Tibial artery (tissue), 4 donors: ENCODE measurements at regions not wholly inside any gene's neighbourhood (a gene's known extent, or its start where the extent isn't known, plus 50 kb on each side); places are given as distances from the start of the nearest gene placed in this dataset.

Experiments used
- DNase-seq, 2 donors: peaks; one replicate each; pipeline ENCODE4 v3.0.0-alpha.2; 2019
- H3K27ac ChIP-seq, 2 donors: fragments of 200-600 bp; sonication (generic) in 1 of 2; 1 replicate in 1 of 2; 2 replicates in 1 of 2; pipeline ENCODE4 v1.5.1; 2018 to 2019; ENCODE audit warnings: mild to moderate bottlenecking in 1 of 2
- H3K27me3 ChIP-seq, 2 donors: fragments of 200-600 bp; sonication (generic) in 1 of 2; one replicate each; pipeline versions ENCODE4 v1.5.1 to v1.6.0; 2016 to 2019
- H3K36me3 ChIP-seq, 3 donors: fragments of 200-600 bp; sonication (generic) in 2 of 3; one replicate each; pipeline ENCODE4 v1.5.1; 2016 to 2019; ENCODE audit warnings: mild to moderate bottlenecking in 2 of 3
- H3K4me1 ChIP-seq, 4 donors: fragments of 200-600 bp; sonication (generic) in 2 of 4; 1 replicate in 3 of 4; 2 replicates in 1 of 4; pipeline ENCODE4 v1.5.1; 2016 to 2019
- H3K4me3 ChIP-seq, 2 donors: fragments of 200-600 bp; sonication (generic) in 1 of 2; 1 replicate in 1 of 2; 2 replicates in 1 of 2; pipeline ENCODE4 v1.5.1; 2018 to 2019; ENCODE audit warnings: mild to moderate bottlenecking in 2 of 2
- H3K9me3 ChIP-seq, 3 donors: fragments of 200-600 bp; sonication (generic) in 1 of 3; one replicate each; pipeline ENCODE4 v1.5.1; 2016 to 2019
- intact Hi-C: fragments of 100-400 bp; cut with DNase I; formaldehyde crosslinking; loops from one replicate; pipeline ENCODE4 v1.15.0; 2023; ENCODE audit warnings: low total_unique reads
- TF ChIP-seq, protein P1 (sequence below), 2 experiments: fragments of 200-600 bp in 1 of 2; fragments of 450-650 bp in 1 of 2; IDR thresholded peaks; one replicate each; pipeline ENCODE4 v1.5.1; 2017 to 2019; ENCODE audit warnings: antibody characterized with exemption in 2 of 2, mild to moderate bottlenecking in 1 of 2, moderate library complexity in 1 of 2

DNA sequence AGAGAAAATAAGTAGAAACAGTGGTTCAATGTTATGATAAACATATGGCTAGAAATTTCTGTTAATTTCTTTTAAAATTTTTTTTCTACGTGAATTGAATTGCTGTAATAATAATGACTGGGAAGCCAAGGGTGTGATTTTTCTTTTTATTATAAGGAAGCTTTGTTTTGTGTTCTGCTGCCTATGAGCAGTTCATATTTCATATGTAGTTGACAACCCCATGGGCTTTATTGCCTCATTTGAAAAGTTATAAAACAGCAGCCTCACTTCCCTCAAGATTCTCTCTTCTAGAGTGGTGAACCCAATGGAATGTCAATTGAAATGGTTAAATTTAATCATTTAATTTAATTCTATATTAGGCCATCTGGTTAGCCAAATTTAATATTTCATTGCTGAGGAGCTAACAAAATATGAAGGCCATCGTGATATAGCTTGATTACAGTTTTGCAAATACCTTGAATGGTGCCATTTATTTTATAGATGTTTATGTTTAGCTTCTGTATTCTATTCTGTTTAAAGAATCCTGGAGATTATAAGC is 72.6 kb upstream of the DOCK10 start:
- peaks cover 0 to 12% (median 0%) of the 10 kb centered on the region in 4 donors for H3K4me1 ChIP-seq
- intact Hi-C loops: no loop called here
- H3K4me3 ChIP-seq: no peak overlapping the region
- TF ChIP-seq, protein P1, sequence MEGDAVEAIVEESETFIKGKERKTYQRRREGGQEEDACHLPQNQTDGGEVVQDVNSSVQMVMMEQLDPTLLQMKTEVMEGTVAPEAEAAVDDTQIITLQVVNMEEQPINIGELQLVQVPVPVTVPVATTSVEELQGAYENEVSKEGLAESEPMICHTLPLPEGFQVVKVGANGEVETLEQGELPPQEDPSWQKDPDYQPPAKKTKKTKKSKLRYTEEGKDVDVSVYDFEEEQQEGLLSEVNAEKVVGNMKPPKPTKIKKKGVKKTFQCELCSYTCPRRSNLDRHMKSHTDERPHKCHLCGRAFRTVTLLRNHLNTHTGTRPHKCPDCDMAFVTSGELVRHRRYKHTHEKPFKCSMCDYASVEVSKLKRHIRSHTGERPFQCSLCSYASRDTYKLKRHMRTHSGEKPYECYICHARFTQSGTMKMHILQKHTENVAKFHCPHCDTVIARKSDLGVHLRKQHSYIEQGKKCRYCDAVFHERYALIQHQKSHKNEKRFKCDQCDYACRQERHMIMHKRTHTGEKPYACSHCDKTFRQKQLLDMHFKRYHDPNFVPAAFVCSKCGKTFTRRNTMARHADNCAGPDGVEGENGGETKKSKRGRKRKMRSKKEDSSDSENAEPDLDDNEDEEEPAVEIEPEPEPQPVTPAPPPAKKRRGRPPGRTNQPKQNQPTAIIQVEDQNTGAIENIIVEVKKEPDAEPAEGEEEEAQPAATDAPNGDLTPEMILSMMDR (IDR thresholded peaks at IDR 0.05): no peak
- DNase-seq: no peak
- no peaks in the 10 kb centered on the region for H3K9me3 ChIP-seq
- no peaks in the 10 kb centered on the region for H3K36me3 ChIP-seq
- no peak overlapping the region for H3K27ac ChIP-seq
- H3K27me3 ChIP-seq: no peaks in the 10 kb centered on the region

DNA sequence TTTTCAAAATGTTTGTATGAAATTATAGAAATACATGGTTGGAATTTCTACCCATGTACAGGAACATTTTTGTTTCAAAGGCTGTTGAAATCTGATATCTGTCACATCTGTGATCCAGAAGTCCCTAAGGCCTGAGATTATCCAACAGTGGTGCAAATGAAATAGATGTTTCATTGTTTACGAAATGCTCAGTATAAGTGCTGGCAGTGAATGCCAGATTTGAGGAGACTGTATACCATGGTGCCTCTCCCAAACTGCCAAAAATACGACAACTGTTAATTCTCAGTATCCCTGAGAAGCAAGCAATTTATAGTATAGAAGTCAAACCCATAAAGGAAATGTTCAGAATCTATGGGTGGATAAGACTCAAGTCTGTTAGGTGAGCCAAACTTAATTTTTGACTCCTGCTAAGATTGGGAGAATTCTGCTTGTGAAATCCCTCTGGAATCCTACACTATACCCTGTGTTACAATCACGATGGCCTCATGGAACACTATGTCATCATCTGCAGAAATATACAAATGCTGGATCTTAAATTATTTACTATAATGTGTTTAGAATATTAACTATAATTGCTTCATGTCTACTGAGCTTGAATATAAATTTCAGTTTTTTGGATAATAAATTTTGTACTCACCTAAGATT is 71.2 kb upstream of the DOCK10 start:
- Histone ChIP-seq H3K4me3 (no peak overlapping the region), H3K36me3 (no peaks in the 10 kb centered on the region), H3K4me1 (peaks cover 0 to 12% (median 0%) of the 10 kb centered on the region in 4 donors), H3K9me3 (no peaks in the 10 kb centered on the region), H3K27me3 (no peaks in the 10 kb centered on the region), H3K27ac (no peak overlapping the region)
- intact Hi-C loops: no loop called here
- TF ChIP-seq, protein P1 (IDR thresholded peaks at IDR 0.05): no peak
- DNase-seq: no peak

GRCh38 chr2:225112362-225113126 is 70.3 kb upstream of the DOCK10 start:
- no peak for DNase-seq
- peaks cover 0 to 7% (median 0%) of the 10 kb centered on the region in 4 donors for H3K4me1 ChIP-seq
- TF ChIP-seq, protein P1 (IDR thresholded peaks at IDR 0.05): no peak
- no peaks in the 10 kb centered on the region for H3K27me3 ChIP-seq
- no peaks in the 10 kb centered on the region for H3K36me3 ChIP-seq
- H3K9me3 ChIP-seq: no peaks in the 10 kb centered on the region
- no peak overlapping the region for H3K4me3 ChIP-seq
- H3K27ac ChIP-seq: no peak overlapping the region
- intact Hi-C loops: no loop called here

- H3K27ac ChIP-seq: no peak overlapping the region
- intact Hi-C loops: no loop called here
- H3K4me3 ChIP-seq: no peak overlapping the region
- no peaks in the 10 kb centered on the region for H3K36me3 ChIP-seq
- H3K27me3 ChIP-seq: no peaks in the 10 kb centered on the region
- no peak for DNase-seq
- no peaks in the 10 kb centered on the region for H3K9me3 ChIP-seq
- peaks cover 0 to 6% (median 0%) of the 10 kb centered on the region in 4 donors for H3K4me1 ChIP-seq
- TF ChIP-seq, protein P1 (IDR thresholded peaks at IDR 0.05): no peak
Observed at GRCh38 chr2:225108805-225109204, 66.5 kb upstream of the DOCK10 start.

DNA sequence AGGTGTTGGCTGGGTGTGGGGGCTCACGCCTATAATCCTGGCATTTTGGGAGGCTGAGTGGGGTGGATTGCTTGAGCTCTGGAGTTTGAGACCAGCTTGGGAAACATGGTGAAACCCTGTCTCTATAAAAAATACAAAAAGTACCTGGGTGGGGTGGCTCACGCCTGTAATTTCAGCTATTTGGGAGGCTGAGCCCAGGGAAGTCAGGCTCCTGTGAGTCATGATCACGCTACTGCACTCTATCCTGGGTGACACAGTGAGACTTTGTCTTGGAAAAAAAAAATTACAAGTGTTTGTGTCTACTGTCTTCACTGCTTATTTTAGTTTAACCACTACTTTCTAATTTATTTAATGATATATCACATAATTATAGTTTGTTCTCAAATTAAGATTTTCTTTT is 62.7 kb upstream of the DOCK10 start:
- Histone ChIP-seq H3K4me3 (no peak overlapping the region), H3K4me1 (peaks cover 0 to 22% (median 3%) of the 10 kb centered on the region in 4 donors), H3K36me3 (no peaks in the 10 kb centered on the region), H3K27me3 (no peaks in the 10 kb centered on the region), H3K9me3 (no peaks in the 10 kb centered on the region), H3K27ac (no peak overlapping the region)
- TF ChIP-seq, protein P1 (IDR thresholded peaks at IDR 0.05): no peak
- no peak for DNase-seq
- intact Hi-C loops: no loop called here
